ENCODE measurements at regions not wholly inside any gene's neighbourhood (a gene's known extent, or its start where the extent isn't known, plus 50 kb on each side); places are given as distances from the start of the nearest gene placed in this dataset.

DNA sequence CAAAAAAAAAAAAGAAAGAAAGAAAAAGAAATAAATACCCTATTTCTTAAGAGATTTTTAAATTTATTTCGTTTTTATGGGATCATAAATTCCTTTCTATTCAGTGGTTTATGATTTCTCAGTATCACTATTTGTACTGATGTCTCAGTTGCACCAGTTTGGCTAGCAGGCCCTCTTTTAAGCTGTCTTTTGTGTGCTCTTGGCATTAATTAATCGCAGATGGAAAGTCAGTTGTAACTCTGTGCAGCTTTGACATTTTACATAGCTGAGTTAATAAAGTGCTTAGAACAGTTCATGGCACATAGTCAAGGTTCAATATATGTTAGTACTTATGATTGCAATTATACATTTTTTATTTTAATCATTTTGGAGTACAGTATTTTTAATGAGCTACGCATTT, 123.7 kb upstream of the NUDT6 start:
- Histone ChIP-seq H4K20me1 (ENCODE audit: insufficient read depth, low read length) (no peaks in the 10 kb centered on the region), H3K9ac (ENCODE audit: low read length) (no peak overlapping the region), H3K36me3 (replicated peaks; ENCODE audit: low read depth, low read length) (peaks cover 20% of the 10 kb centered on the region), H3K9me3 (ENCODE audit: insufficient read depth, low read length) (peaks cover 18% of the 10 kb centered on the region), H3K4me2 (ENCODE audit: low read length) (no peak overlapping the region), H3K4me1 (ENCODE audit: low read length) (no peaks in the 10 kb centered on the region), H3K4me3 (ENCODE audit: low read length) (no peak overlapping the region), H3K27ac (ENCODE audit: low read length) (no peak overlapping the region), H2AFZ (ENCODE audit: low read depth, low read length) (no peak overlapping the region), H3K79me2 (ENCODE audit: low read length) (0 out of 2 replicates have a peak, but pooled peaks cover 4% of the 10 kb centered on the region), H3K27me3 (ENCODE audit: low read depth, low read length) (no peaks in the 10 kb centered on the region)
- no peak for TF ChIP-seq CTCF (IDR thresholded peaks at IDR 0.05; ENCODE audit: low read depth, low read length)
- TF ChIP-seq EZH2phosphoT487 (IDR thresholded peaks at IDR 0.05; ENCODE audit: low read depth), result no peak

- H3K79me2 ChIP-seq (ENCODE audit: low read length), result 0 out of 2 replicates have a peak, but pooled peaks cover 4% of the 10 kb centered on the region
- H3K4me3 ChIP-seq (ENCODE audit: low read length), result no peak overlapping the region
- H4K20me1 ChIP-seq (ENCODE audit: insufficient read depth, low read length), result no peaks in the 10 kb centered on the region
- H3K9ac ChIP-seq (ENCODE audit: low read length), result no peak overlapping the region
- no peak overlapping the region for H3K27ac ChIP-seq (ENCODE audit: low read length)
- no peak overlapping the region for H3K4me2 ChIP-seq (ENCODE audit: low read length)
- H2AFZ ChIP-seq (ENCODE audit: low read depth, low read length), result no peak overlapping the region
- peaks cover 22% of the 10 kb centered on the region for H3K36me3 ChIP-seq (replicated peaks; ENCODE audit: low read depth, low read length)
- TF ChIP-seq EZH2phosphoT487 (IDR thresholded peaks at IDR 0.05; ENCODE audit: low read depth) (no peak), CTCF (IDR thresholded peaks at IDR 0.05; ENCODE audit: low read depth, low read length) (no peak)
- H3K27me3 ChIP-seq (ENCODE audit: low read depth, low read length), result no peaks in the 10 kb centered on the region
- peaks cover 27% of the 10 kb centered on the region; the same call in 1 of the 2 replicates for H3K9me3 ChIP-seq (ENCODE audit: insufficient read depth, low read length)
- H3K4me1 ChIP-seq (ENCODE audit: low read length), result no peaks in the 10 kb centered on the region
These were observed 127.6 kb upstream of the NUDT6 start for GRCh38 chr4:123050018-123050417.

DNA sequence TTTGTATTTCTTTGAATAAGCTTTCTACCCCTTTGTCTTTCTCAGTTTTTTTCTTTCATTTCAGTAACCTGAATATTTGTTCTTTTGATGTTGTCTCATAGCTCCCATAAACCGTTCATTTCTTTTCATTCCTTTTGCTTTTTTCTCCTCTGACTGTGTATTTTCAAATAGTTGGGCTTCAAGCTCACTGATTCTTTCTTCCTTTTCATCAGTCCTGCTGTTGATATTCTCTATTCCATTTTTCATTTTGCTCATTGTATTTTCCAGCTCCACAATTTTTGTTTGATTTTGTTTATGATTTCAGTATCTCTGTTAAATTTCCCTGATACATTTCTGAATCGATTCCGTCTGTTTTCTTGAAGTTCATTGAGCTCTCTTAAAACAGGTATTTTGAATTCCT, 129.6 kb upstream of the NUDT6 start:
- Histone ChIP-seq H3K79me2 (ENCODE audit: low read length) (0 out of 2 replicates have a peak, but pooled peaks cover 4% of the 10 kb centered on the region), H3K4me1 (ENCODE audit: low read length) (no peaks in the 10 kb centered on the region), H3K36me3 (replicated peaks; ENCODE audit: low read depth, low read length) (peaks cover 18% of the 10 kb centered on the region), H3K9me3 (ENCODE audit: insufficient read depth, low read length) (peaks cover 27% of the 10 kb centered on the region; the same call in 1 of the 2 replicates), H3K9ac (ENCODE audit: low read length) (no peak overlapping the region), H3K27ac (ENCODE audit: low read length) (no peak overlapping the region), H2AFZ (ENCODE audit: low read depth, low read length) (no peak overlapping the region), H4K20me1 (ENCODE audit: insufficient read depth, low read length) (no peaks in the 10 kb centered on the region), H3K4me2 (ENCODE audit: low read length) (no peak overlapping the region), H3K4me3 (ENCODE audit: low read length) (no peak overlapping the region), H3K27me3 (ENCODE audit: low read depth, low read length) (no peaks in the 10 kb centered on the region)
- TF ChIP-seq EZH2phosphoT487 (IDR thresholded peaks at IDR 0.05; ENCODE audit: low read depth) (no peak), CTCF (IDR thresholded peaks at IDR 0.05; ENCODE audit: low read depth, low read length) (no peak)

GRCh38 chr4:123055943-123056342, 133.5 kb upstream of the NUDT6 start:
- Histone ChIP-seq H3K9ac (ENCODE audit: low read length) (no peak overlapping the region), H3K27ac (ENCODE audit: low read length) (no peak overlapping the region), H2AFZ (ENCODE audit: low read depth, low read length) (no peak overlapping the region)

More at GRCh38 chr4:123055943-123056342, 133.5 kb upstream of the NUDT6 start:
- H3K4me2 ChIP-seq (ENCODE audit: low read length), result no peak overlapping the region
- peaks cover 14% of the 10 kb centered on the region; the same call in 1 of the 2 replicates for H3K9me3 ChIP-seq (ENCODE audit: insufficient read depth, low read length)
- no peaks in the 10 kb centered on the region for H3K79me2 ChIP-seq (ENCODE audit: low read length)
- TF ChIP-seq CTCF (IDR thresholded peaks at IDR 0.05; ENCODE audit: low read depth, low read length) (no peak), EZH2phosphoT487 (IDR thresholded peaks at IDR 0.05; ENCODE audit: low read depth) (no peak)
- no peaks in the 10 kb centered on the region for H3K4me1 ChIP-seq (ENCODE audit: low read length)
- H3K4me3 ChIP-seq (ENCODE audit: low read length), result no peak overlapping the region
- H3K36me3 ChIP-seq (replicated peaks; ENCODE audit: low read depth, low read length), result peaks cover 16% of the 10 kb centered on the region
- no peaks in the 10 kb centered on the region for H3K27me3 ChIP-seq (ENCODE audit: low read depth, low read length)
- H4K20me1 ChIP-seq (ENCODE audit: insufficient read depth, low read length), result no peaks in the 10 kb centered on the region
